Urinary bladder (tissue), 3 donors: ENCODE measurements at regions not wholly inside any gene's neighbourhood (a gene's known extent, or its start where the extent isn't known, plus 50 kb on each side); places are given as distances from the start of the nearest gene placed in this dataset.

Source experiments
- DNase-seq: peaks from one replicate; pipeline ENCODE4 v3.0.0-alpha.2; 2015; ENCODE audit errors: extremely low spot score
- H3K27ac ChIP-seq: one replicate; pipeline ENCODE4 v1.5.1; 2013; ENCODE audit warnings: low read depth, mild to moderate bottlenecking, moderate library complexity
- H3K36me3 ChIP-seq: one replicate; pipeline ENCODE4 v1.6.1; 2013; ENCODE audit warnings: mild to moderate bottlenecking, moderate library complexity; ENCODE audit not compliant: insufficient read depth
- H3K4me1 ChIP-seq: one replicate; pipeline ENCODE4 v1.6.1; 2013; ENCODE audit warnings: mild to moderate bottlenecking, moderate library complexity; ENCODE audit not compliant: insufficient read depth
- H3K4me3 ChIP-seq: one replicate; pipeline ENCODE4 v1.5.1; 2013; ENCODE audit warnings: low read depth, low read length
- WGBS: extraction: QIAGEN DNeasy Blood & Tissue Kit; methylation state at CpG from one replicate; pipeline ENCODE4 v1.1.7; 2013; 5-methylcytosine and 5-hydroxymethylcytosine counted together
- donor health status: healthy with polysubstance abuse.
- donor health status: healthy.

DNA sequence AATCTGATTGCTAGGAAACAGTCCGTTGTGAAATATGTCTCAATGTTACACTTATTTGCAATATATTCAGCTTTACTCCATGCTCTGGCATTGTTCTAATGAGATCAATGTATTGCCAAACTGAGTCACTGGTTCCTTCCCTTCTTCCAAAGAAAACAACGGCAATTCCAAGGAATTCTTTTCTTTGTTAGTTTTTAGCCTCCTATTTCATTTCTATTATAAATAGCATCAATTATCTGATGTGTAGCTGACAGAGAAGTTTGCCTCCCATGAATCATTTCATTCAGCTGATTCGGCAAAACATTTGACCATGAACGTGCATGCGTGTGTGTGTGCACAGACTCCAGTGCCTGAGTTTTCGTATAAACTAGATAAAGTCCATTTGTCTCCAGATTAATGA lies 346.8 kb downstream of the ETS1 start:
- Histone ChIP-seq H3K4me1 (no peaks in the 10 kb centered on the region), H3K27ac (no peak overlapping the region), H3K36me3 (no peaks in the 10 kb centered on the region), H3K4me3 (no peak overlapping the region)
- 38% methylated on average over 6 of the region's 6 CpGs for whole genome bisulfite sequencing
- DNase-seq = no peak

DNA sequence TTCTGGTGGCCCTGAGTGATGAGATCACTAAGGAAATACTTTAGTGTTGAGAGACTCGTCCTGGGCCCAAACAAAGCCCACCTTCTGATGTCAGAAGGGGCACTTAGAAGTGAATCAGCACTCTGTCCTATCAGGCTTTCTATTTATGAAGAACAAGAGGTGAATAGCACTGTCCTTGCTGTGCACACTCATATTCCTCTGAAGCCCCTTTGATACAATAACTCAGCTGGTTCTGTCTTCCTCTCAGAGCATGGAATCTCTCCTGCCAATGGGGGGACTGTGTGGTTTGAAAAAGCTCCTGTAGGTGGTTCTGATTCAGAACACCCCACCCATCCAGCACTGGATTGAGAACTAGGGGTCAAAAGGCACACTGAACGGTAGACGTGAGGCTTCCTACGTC lies 348.1 kb downstream of the ETS1 start:
- no peak overlapping the region for H3K27ac ChIP-seq
- no peak overlapping the region for H3K4me3 ChIP-seq
- 92% methylated on average over 4 of the region's 4 CpGs for WGBS
- no peak for DNase-seq
- H3K4me1 ChIP-seq = no peaks in the 10 kb centered on the region
- no peaks in the 10 kb centered on the region for H3K36me3 ChIP-seq

DNA sequence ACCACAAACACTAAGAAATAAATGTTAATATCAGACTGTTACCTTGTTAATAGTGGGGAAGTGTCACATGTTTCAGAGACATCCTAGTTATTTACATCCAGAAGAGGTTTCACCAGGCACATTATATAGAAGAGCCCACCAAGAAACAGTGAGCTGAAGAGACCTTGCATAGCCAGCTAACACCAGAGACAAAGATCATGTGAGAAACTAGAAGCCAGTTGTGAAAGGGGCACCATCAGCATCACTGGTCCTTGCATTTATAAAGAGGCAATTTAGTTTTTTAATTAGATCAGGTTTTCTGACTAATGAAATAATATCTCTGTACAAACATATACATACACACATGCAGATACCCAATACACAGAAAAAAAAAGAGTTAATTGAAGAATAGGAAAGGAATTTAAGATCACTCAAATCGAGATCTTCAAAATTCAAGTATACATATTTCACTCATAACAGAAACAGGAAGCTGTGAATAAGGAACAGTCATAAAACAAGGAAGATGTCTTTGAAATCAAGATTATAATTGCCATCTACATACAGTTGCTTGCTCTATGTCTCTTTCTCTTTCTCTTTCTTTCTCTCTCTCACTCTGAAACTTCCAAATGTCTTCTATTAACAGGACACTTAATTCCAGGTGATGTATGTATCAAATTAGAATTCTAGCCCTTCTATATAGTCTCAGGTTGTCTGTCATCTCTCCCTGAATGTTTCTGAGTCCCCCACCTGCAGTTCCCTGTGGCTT lies 348.7 kb downstream of the ETS1 start:
- 67% methylated on average over 1 of the region's 1 CpG for WGBS
- H3K36me3 ChIP-seq = no peaks in the 10 kb centered on the region
- H3K27ac ChIP-seq = no peak overlapping the region
- DNase-seq = no peak
- no peaks in the 10 kb centered on the region for H3K4me1 ChIP-seq
- no peak overlapping the region for H3K4me3 ChIP-seq

DNA sequence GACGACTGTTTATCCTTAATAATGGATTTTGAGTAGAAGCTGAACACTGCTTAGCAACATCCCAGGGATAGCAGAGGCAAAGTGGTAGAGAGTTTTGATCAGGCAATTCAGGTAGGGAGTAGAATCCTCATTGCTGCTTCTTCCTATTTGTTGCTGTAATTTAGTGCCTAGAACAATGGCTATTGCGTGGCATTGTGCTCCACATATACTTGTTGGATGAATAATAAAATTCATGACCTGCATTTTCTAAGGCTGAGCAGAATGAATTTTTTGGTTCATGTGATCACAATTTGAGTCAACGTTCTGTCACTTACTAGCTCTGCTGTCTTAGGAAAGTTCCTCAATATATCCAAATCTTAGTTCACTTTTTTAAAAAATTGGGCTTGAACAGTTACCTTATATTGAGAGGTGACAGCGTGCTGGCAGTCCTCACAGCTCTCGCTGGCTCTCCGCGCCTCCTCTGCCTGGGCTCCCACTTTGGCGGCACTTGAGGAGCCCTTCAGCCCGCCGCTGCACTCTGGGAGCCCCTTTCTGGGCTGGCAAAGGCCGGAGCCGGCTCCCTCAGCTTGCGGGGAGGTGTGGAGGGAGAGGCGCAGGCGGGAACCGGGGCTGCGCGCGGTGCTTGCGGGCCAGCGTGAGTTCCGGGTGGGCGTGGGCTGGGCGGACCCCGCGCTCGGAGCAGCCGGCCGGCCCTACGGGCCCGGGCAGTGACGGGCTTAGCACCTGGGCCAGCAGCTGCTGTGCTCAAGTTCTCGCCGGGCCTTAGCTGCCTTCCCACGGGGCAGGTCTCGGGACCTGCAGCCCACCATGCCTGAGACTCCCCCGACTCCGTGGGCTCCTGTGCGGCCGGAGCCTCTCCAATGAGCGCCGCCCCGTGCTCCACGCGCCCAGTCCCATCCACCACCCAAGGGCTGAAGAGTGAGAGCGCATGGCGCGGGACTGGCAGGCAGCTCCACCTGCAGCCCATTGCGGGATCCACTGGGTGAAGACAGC lies 350.6 kb downstream of the ETS1 start:
- H3K27ac ChIP-seq = no peak overlapping the region
- no peaks in the 10 kb centered on the region for H3K36me3 ChIP-seq
- no peak overlapping the region for H3K4me3 ChIP-seq
- WGBS = 91% methylated on average over 49 of the region's 49 CpGs
- DNase-seq = no peak
- no peaks in the 10 kb centered on the region for H3K4me1 ChIP-seq

DNA sequence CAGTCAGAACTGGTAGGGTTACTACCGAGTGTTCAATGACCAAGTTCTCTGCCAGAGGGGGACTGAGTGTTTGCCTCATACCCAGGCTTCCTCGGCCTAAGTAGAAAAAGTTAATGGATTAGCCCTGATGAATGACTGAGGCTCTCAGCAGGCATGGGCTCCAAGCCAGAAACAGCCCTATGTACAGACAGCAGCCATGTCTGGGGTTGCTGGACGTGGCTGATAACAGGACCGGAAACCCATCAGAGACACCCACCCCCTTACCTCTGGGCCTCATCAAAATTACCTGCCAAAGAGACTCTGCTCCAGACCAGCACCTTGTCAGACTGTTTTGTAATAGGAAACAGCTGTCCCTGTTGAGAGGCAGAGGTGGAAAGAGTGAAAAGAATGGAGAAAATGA lies 351.4 kb downstream of the ETS1 start:
- Histone ChIP-seq H3K27ac (no peak overlapping the region), H3K36me3 (no peaks in the 10 kb centered on the region), H3K4me3 (no peak overlapping the region), H3K4me1 (no peaks in the 10 kb centered on the region)
- no peak for DNase-seq
- WGBS = 37% methylated on average over 4 of the region's 4 CpGs

DNA sequence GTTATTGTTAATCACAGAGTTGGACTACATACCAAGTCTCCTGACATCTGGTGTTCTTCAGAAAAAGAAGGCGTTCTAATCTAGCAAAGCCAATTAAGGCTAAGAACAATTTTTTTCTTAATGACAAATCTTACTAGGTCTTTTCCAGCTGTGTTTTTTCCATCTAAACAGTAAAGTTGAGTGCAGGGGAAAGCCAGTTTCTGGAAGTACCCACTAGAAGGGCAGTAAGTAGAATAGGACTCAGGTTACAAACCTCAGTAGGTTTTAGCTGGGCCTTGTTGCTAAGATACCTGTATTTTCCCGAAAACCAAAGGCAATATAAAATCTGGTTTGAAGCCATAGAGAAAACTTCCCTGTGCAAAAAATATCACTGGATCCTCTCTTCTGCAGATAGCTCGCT lies 351.9 kb downstream of the ETS1 start:
- H3K27ac ChIP-seq = no peak overlapping the region
- peak; percentile 32 for DNase-seq
- H3K36me3 ChIP-seq = no peaks in the 10 kb centered on the region
- no peak overlapping the region for H3K4me3 ChIP-seq
- no peaks in the 10 kb centered on the region for H3K4me1 ChIP-seq
- 35% methylated on average over 3 of the region's 3 CpGs for WGBS

DNA sequence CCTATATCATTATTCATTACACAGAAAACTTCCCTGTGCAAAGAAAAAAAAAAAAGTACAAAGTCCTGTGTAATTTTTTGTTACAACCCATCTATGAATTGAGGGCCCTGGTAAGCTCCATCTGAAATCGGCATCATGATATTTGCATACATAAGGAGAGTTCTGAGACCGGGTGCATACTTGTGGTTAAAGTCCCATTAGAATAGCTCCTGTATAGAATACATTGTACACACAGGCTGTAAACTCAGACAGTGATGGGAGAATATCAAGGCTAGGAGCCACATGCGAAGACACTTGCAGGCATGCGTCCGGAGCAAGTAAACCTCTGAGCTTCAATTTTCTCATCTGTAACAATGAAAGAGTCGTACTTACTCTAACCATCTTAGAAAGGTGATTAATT lies 353.2 kb downstream of the ETS1 start:
- Histone ChIP-seq H3K4me3 (no peak overlapping the region), H3K36me3 (no peaks in the 10 kb centered on the region), H3K4me1 (no peaks in the 10 kb centered on the region), H3K27ac (no peak overlapping the region)
- DNase-seq = no peak
- 97% methylated on average over 6 of the region's 6 CpGs for WGBS

DNA sequence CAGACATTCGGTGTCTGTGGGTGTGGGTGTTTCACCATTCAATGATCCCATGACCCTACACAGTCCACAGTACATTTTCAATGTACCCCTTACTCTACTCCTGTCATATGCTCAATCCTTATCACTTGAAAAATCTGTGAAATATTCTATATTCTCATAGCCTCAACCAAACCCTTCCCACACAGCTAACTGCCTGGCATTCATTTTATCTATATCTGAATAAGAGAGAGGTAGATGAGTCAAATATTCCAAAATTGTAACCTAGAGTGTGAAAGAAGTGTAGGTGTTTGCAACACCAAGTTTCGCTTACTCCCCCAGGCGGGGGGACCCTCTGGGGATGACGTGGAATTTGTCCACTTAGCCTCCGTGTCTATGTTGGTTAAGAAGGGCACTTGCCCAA lies 354.8 kb downstream of the ETS1 start:
- no peaks in the 10 kb centered on the region for H3K4me1 ChIP-seq
- H3K4me3 ChIP-seq = no peak overlapping the region
- 86% methylated on average over 5 of the region's 5 CpGs for WGBS
- H3K36me3 ChIP-seq = no peaks in the 10 kb centered on the region
- DNase-seq = no peak
- H3K27ac ChIP-seq = no peak overlapping the region

DNA sequence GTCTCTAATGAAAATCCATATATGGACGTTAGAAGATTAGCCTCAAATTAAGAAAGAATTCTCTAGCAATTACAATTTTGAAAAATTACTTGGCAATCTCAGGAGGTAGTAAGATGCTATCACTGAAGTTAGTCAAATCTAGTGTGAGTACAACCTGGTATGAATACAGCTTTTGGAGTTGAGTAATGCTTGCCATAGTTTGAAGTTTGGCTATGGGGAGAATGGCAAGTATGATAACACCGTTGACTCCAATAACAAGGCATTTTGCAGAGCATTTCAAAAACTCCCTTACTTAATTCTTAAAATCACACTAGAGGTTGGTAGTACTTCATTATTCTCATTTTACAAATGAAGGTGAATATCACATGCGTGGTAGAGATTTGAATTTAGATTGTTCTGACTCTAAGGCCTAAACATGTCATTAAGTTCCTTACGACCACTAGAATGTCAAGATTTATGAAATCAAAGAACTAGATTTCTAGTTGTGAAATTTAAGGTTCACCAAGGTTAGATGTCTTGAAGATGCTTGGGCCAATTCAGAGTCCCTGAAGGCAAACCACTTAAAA lies 355.4 kb downstream of the ETS1 start:
- no peaks in the 10 kb centered on the region for H3K36me3 ChIP-seq
- H3K4me1 ChIP-seq = no peaks in the 10 kb centered on the region
- H3K4me3 ChIP-seq = no peak overlapping the region
- WGBS = 93% methylated on average over 4 of the region's 4 CpGs
- no peak for DNase-seq
- H3K27ac ChIP-seq = no peak overlapping the region

DNA sequence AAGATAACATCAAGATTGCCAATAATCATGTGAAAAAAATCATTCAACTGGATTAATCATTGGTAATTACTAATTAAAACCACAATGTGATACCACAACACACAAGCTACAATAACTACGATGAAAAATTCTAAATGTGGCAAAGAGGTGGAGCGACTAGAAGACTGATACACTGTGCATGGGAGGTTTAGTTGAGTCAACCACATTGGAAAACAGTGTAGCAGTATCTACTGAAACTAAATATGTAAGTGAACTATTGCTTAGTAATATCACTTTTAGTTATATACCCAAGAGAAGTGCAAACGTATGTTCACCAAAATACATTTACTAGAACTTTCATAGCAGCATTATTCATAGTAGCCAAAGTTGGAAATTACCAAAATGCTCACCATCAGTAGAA lies 359.9 kb downstream of the ETS1 start:
- H3K4me1 ChIP-seq = no peaks in the 10 kb centered on the region
- no peaks in the 10 kb centered on the region for H3K36me3 ChIP-seq
- no peak overlapping the region for H3K4me3 ChIP-seq
- no peak for DNase-seq
- H3K27ac ChIP-seq = no peak overlapping the region
- WGBS = 91% methylated on average over 3 of the region's 3 CpGs

DNA sequence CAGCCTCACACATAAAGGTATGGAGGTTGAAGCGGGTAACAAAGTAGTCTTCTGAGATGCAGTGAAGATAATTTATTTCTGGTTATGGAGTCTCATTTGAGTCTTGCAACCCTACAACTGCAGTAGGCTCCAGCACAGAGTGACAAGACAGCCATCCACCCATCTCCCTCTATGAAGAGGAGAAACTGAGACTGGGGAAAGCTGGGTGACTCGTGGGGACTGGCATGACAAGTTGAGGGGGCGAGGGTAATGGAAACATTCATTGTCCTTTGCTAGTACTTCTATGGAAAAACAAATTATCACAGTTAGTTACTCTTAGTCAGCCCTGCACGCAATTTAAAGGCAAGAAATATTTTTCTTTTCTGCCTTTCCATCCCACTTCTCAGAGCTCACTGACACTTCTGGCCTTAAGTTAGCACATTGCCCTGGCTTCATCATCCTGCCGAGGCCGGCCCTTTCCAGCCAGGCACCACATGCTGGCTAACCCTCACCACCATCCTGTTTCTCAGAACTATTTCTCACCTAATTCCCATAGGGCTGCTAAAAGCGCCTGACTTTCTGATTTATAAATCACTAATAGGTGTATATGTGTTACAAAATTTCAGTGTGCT lies 361.1 kb downstream of the ETS1 start:
- 85% methylated on average over 7 of the region's 7 CpGs for WGBS
- H3K27ac ChIP-seq = no peak overlapping the region
- no peak for DNase-seq
- H3K4me1 ChIP-seq = no peaks in the 10 kb centered on the region
- no peaks in the 10 kb centered on the region for H3K36me3 ChIP-seq
- H3K4me3 ChIP-seq = no peak overlapping the region

DNA sequence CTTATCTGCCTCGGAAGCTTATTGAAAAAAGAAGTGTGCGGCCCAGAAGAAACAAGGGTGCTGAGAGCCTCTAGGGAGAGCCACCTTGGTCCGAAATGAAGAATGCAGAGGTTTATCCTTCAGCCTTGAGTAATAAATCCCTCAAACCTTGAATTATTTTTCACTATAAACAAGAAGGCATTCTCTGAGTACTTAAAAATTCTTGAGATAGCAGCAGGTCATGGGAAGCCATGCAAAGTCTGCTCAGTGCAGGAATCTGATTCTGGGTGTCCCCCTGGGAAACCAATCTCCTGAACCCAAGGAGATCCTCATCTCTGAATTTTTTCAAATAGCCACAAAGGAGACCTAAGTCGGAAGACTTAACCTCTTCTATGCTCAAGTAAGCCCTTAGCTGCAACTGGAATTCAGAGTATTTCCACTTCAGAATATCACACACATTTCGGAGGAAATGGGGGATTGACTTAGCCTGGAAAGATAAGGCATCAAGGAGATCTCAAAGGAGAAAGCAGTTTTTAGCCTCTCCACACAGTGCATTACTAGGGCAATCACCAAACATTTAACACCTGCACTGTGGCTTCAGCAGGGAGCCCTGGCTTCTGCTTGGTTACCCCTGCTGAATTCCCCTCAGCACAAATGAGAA lies 365.0 kb downstream of the ETS1 start:
- Histone ChIP-seq H3K4me3 (no peak overlapping the region), H3K4me1 (no peaks in the 10 kb centered on the region), H3K27ac (no peak overlapping the region), H3K36me3 (no peaks in the 10 kb centered on the region)
- no peak for DNase-seq
- WGBS = 54% methylated on average over 5 of the region's 5 CpGs

DNA sequence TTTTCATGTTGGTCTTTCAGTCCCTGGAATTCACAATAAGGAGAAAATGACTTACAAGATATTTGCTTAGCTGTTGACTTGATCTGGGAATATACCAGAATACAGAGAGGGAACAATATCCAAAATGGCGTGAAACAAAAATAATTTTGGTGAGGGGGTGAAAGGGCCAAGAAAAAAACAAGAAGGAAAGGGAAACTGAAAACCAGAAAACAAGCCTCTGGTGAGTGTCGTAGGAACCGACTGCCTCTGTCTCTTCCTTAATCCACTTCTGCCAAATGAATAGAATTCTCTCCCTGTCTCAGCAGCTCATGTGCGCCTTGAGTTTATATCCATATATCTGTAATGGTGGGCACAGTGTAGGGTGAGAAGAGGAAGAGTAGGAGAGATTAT lies 367.6 kb downstream of the ETS1 start:
- 84% methylated on average over 4 of the region's 4 CpGs for WGBS
- H3K27ac ChIP-seq = no peak overlapping the region
- no peaks in the 10 kb centered on the region for H3K4me1 ChIP-seq
- no peaks in the 10 kb centered on the region for H3K36me3 ChIP-seq
- DNase-seq = no peak
- H3K4me3 ChIP-seq = no peak overlapping the region
